Right atrium auricular region (tissue), 2 donors: ENCODE measurements at regions not wholly inside any gene's neighbourhood (a gene's known extent, or its start where the extent isn't known, plus 50 kb on each side); places are given as distances from the start of the nearest gene placed in this dataset.
"Not testable (repeated sequence)": the region's sequence is repeated elsewhere in the genome, so short reads cannot be mapped to it uniquely, and the experiment has no call there.

Experiments used
- DNase-seq: peaks from one replicate; pipeline ENCODE4 v3.0.0-alpha.2; 2019; ENCODE audit warnings: low spot score
- H3K27ac ChIP-seq, 2 donors: fragments of 200-600 bp; sonication (generic); 1 replicate in 1 of 2; 2 replicates in 1 of 2; pipeline ENCODE4 v1.5.1; 2016 to 2019
- H3K27me3 ChIP-seq, 2 donors: fragments of 200-600 bp; sonication (generic); one replicate each; pipeline versions ENCODE4 v1.5.1 to v1.6.0; 2017 to 2019
- H3K36me3 ChIP-seq: fragments of 200-600 bp; sonication (generic); one replicate; pipeline ENCODE4 v1.5.1; 2016
- H3K4me1 ChIP-seq, 2 donors: fragments of 200-600 bp; sonication (generic); one replicate each; pipeline versions ENCODE4 v1.5.1 to v1.6.0; 2017 to 2019
- H3K4me3 ChIP-seq, 2 donors: fragments of 200-600 bp; sonication (generic); 1 replicate in 1 of 2; 2 replicates in 1 of 2; pipeline ENCODE4 v1.5.1; 2017 to 2019; ENCODE audit warnings: mild to moderate bottlenecking in 1 of 2, moderate library complexity in 1 of 2
- H3K9me3 ChIP-seq, 2 donors: fragments of 200-600 bp; sonication (generic); one replicate each; pipeline ENCODE4 v1.5.1; 2019
- CTCF ChIP-seq, 2 donors: fragments of 200-600 bp; sonication (generic); IDR thresholded peaks; one replicate each; pipeline ENCODE4 v1.5.1; 2019; ENCODE audit warnings: antibody characterized with exemption in 2 of 2

- no peak for DNase-seq
- TF ChIP-seq CTCF (IDR thresholded peaks at IDR 0.05), result no peak
- Histone ChIP-seq H3K27ac (no peak overlapping the region), H3K4me3 (no peak overlapping the region), H3K36me3 (no peaks in the 10 kb centered on the region), H3K27me3 (no peaks in the 10 kb centered on the region), H3K9me3 (no peaks in the 10 kb centered on the region), H3K4me1 (peaks cover 0 to 11% of the 10 kb centered on the region in 2 donors)
Observed at GRCh38 chr9:89690334-89690912, 85.6 kb downstream of the GADD45G start.

GRCh38 chr9:89695441-89695891 lies 90.7 kb downstream of the GADD45G start:
- Histone ChIP-seq H3K4me1 (no peaks in the 10 kb centered on the region), H3K27ac (no peak overlapping the region), H3K4me3 (no peak overlapping the region), H3K36me3 (no peaks in the 10 kb centered on the region), H3K9me3 (no peaks in the 10 kb centered on the region), H3K27me3 (no peaks in the 10 kb centered on the region)
- no peak for DNase-seq
- no peak for TF ChIP-seq CTCF (IDR thresholded peaks at IDR 0.05)

- not testable (repeated sequence) for H3K9me3 ChIP-seq
Observed at GRCh38 chr9:89695979-89696378, 91.2 kb downstream of the GADD45G start.

GRCh38 chr9:89696780-89697179 lies 92.0 kb downstream of the GADD45G start:
- TF ChIP-seq CTCF (IDR thresholded peaks at IDR 0.05), result no peak
- Histone ChIP-seq H3K27ac (no peak overlapping the region), H3K27me3 (no peaks in the 10 kb centered on the region), H3K36me3 (no peaks in the 10 kb centered on the region), H3K9me3 (no peaks in the 10 kb centered on the region), H3K4me1 (no peaks in the 10 kb centered on the region), H3K4me3 (no peak overlapping the region)
- no peak for DNase-seq

More at GRCh38 chr9:89695979-89696378, 91.2 kb downstream of the GADD45G start:
- H3K4me3 ChIP-seq, DNase-seq, H3K4me1 ChIP-seq, H3K36me3 ChIP-seq, H3K27me3 ChIP-seq, H3K27ac ChIP-seq: not testable (repeated sequence)

- H3K27me3 ChIP-seq, result no peaks in the 10 kb centered on the region
- H3K27ac ChIP-seq, result no peak overlapping the region
- DNase-seq, result no peak
- no peak for TF ChIP-seq CTCF (IDR thresholded peaks at IDR 0.05)
- no peak overlapping the region for H3K4me3 ChIP-seq
- no peaks in the 10 kb centered on the region for H3K36me3 ChIP-seq
- no peaks in the 10 kb centered on the region for H3K4me1 ChIP-seq
- H3K9me3 ChIP-seq, result no peaks in the 10 kb centered on the region
Observed at GRCh38 chr9:89697553-89697952, 92.7 kb downstream of the GADD45G start.

GRCh38 chr9:89698411-89699005 lies 93.7 kb downstream of the GADD45G start:
- no peak for TF ChIP-seq CTCF (IDR thresholded peaks at IDR 0.05)
- H3K4me3 ChIP-seq, result no peak overlapping the region
- DNase-seq, result no peak

More at GRCh38 chr9:89698411-89699005, 93.7 kb downstream of the GADD45G start:
- H3K36me3 ChIP-seq, result no peaks in the 10 kb centered on the region
- H3K27ac ChIP-seq, result no peak overlapping the region
- no peaks in the 10 kb centered on the region for H3K9me3 ChIP-seq
- no peaks in the 10 kb centered on the region for H3K27me3 ChIP-seq
- H3K4me1 ChIP-seq, result no peaks in the 10 kb centered on the region
